Colonic mucosa (tissue), 4 donors: ENCODE measurements at regions not wholly inside any gene's neighbourhood (a gene's known extent, or its start where the extent isn't known, plus 50 kb on each side); places are given as distances from the start of the nearest gene placed in this dataset.

Experiments
- DNase-seq: peaks from one replicate; pipeline ENCODE4 v3.0.0-alpha.2; 2020
- H3K27ac ChIP-seq: fragments of 200-600 bp; one replicate; pipeline ENCODE4 v1.8.0; 2021
- H3K27me3 ChIP-seq: fragments of 200-600 bp; one replicate; pipeline ENCODE4 v1.8.0; 2021
- H3K36me3 ChIP-seq: fragments of 200-600 bp; one replicate; pipeline ENCODE4 v1.8.0; 2021
- H3K4me1 ChIP-seq: fragments of 200-600 bp; one replicate; pipeline ENCODE4 v1.8.0; 2021; ENCODE audit warnings: mild to moderate bottlenecking
- H3K4me3 ChIP-seq: fragments of 200-600 bp; one replicate; pipeline ENCODE4 v1.8.0; 2021
- H3K9ac ChIP-seq, 2 donors: one replicate each; pipeline ENCODE4 v1.7.0; 2013; ENCODE audit warnings: control low read depth in 2 of 2, low read depth in 2 of 2, low read length in 2 of 2
- H3K9me3 ChIP-seq: fragments of 200-600 bp; one replicate; pipeline ENCODE4 v1.8.0; 2021
- intact Hi-C: fragments of 100-400 bp; cut with DNase I; formaldehyde crosslinking; loops from one replicate; pipeline ENCODE4 v1.14.1; 2022
- TF ChIP-seq, protein P1 (sequence below): fragments of 200-600 bp; IDR thresholded peaks from one replicate; pipeline ENCODE4 v1.8.0; 2022; ENCODE audit warnings: antibody characterized with exemption, mild to moderate bottlenecking
- donor health status: healthy.
- donor health status: DM: no; HTN: no; CAD: no.
- donor health status: DM: no; HTN: no; CAD: no.

DNA sequence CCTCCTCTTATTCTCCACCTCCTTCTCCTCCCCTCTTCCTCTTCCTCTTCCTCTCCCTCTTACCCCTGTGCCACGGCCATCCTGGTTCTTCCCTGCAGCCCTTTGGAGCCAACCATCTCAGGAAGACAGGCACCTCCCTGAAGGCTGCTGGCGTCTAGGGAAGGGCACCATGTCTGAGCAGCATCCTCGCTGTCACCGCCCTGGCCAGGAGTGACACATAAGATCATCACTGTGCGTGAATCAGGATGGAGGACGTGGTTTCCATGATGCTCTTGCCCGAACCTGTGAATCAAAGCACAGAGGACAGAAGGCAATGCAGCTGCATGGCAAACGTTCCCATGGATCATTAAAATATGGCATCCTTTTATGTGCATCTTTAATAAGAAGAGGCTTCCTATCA lies 236.0 kb downstream of the SH3BP4 start:
- Histone ChIP-seq H3K36me3 (no peaks in the 10 kb centered on the region), H3K9ac (no peak overlapping the region), H3K9me3 (no peaks in the 10 kb centered on the region), H3K27ac (no peak overlapping the region), H3K4me1 (no peaks in the 10 kb centered on the region), H3K27me3 (no peaks in the 10 kb centered on the region), H3K4me3 (no peak overlapping the region)
- intact Hi-C loops: no loop called here
- TF ChIP-seq, protein P1, sequence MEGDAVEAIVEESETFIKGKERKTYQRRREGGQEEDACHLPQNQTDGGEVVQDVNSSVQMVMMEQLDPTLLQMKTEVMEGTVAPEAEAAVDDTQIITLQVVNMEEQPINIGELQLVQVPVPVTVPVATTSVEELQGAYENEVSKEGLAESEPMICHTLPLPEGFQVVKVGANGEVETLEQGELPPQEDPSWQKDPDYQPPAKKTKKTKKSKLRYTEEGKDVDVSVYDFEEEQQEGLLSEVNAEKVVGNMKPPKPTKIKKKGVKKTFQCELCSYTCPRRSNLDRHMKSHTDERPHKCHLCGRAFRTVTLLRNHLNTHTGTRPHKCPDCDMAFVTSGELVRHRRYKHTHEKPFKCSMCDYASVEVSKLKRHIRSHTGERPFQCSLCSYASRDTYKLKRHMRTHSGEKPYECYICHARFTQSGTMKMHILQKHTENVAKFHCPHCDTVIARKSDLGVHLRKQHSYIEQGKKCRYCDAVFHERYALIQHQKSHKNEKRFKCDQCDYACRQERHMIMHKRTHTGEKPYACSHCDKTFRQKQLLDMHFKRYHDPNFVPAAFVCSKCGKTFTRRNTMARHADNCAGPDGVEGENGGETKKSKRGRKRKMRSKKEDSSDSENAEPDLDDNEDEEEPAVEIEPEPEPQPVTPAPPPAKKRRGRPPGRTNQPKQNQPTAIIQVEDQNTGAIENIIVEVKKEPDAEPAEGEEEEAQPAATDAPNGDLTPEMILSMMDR: no peak
- DNase-seq: no peak

DNA sequence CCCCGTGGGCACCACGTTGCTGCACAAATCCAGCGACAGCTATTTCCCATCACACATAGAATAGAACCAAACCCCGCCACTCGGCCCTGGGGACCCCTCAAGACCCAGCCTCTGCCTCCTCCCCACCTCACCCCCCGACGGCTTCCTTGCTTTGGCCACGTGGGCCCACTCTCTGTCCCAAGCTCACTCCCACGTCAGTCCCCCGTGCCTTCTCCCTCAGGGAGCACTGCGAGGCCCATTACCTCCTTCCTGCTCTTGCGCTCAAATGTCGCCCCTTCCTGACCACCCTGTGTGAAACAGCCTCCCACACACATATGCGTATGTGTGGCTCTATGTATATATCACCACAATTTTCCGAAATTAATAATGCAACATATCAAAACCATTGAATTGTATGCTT lies 239.7 kb downstream of the SH3BP4 start:
- Histone ChIP-seq H3K36me3 (no peaks in the 10 kb centered on the region), H3K9ac (no peak overlapping the region), H3K27me3 (no peaks in the 10 kb centered on the region), H3K4me1 (no peaks in the 10 kb centered on the region), H3K4me3 (no peak overlapping the region), H3K9me3 (no peaks in the 10 kb centered on the region), H3K27ac (no peak overlapping the region)
- intact Hi-C loops: no loop called here
- TF ChIP-seq, protein P1: no peak
- DNase-seq: no peak

DNA sequence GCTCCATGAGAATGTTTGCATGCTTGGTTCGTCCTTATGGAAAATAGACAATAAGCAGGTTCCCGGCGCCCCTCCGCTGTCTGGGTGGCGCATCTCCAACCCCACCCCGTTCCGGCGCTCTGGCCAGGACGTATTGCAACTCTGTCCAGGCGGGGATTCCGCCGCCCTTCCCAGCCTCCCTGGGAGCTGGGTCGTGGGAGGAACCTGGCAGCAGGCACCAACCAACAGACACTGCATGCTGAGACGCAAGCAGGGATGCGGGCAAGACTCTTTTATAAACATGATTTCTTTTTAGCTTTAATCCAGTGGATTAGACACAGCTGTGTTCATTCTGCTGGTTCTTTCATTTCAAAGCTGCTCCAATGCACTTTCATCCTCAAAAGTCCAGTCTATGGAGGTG lies 240.2 kb downstream of the SH3BP4 start:
- Histone ChIP-seq H3K4me3 (no peak overlapping the region), H3K27ac (no peak overlapping the region), H3K36me3 (no peaks in the 10 kb centered on the region), H3K27me3 (no peaks in the 10 kb centered on the region), H3K9ac (no peak overlapping the region), H3K4me1 (no peaks in the 10 kb centered on the region), H3K9me3 (no peaks in the 10 kb centered on the region)
- TF ChIP-seq, protein P1: no peak
- DNase-seq: no peak
- intact Hi-C loops: no loop called here

DNA sequence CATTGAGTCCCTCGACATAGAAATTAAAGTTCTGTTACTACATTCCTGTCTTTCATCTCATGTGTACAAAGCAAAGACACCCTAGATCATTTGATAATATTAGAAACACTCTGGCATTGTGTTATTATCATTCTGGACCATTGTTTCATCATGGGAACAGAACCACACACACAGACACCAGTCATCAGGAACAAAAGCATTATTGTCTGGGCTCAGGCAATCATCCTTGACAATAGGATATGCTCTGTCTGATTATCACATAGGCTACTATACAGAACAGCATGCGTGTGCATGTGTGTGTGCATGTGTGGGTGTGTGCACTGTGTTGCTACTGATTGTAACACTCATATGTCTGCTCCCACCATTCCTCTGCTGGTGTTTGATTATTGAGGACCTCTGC lies 242.5 kb downstream of the SH3BP4 start:
- Histone ChIP-seq H3K36me3 (no peaks in the 10 kb centered on the region), H3K4me3 (no peak overlapping the region), H3K27ac (no peak overlapping the region), H3K9ac (no peak overlapping the region), H3K4me1 (no peaks in the 10 kb centered on the region), H3K9me3 (no peaks in the 10 kb centered on the region), H3K27me3 (no peaks in the 10 kb centered on the region)
- no peak for DNase-seq
- TF ChIP-seq, protein P1: no peak
- intact Hi-C loops: no loop called here

DNA sequence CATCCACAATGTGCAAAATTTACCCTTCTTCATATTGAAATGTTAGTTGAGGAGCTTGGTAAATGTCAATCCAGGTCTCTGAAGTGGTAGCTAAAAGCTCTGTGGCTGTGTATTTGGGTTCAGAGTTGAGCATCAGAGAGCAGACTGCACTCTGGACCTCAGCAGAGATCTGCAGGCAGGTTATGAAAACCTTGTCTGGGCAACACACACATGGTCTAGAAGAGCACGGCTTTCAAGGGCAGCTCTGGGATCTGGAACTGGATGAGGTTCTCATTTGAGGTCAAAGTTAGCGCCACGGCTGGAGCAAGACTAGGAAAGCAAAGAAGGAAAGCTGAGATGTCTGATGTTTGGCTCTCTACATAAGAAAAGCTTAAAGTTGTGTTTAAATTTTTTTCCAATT lies 243.0 kb downstream of the SH3BP4 start:
- Histone ChIP-seq H3K36me3 (no peaks in the 10 kb centered on the region), H3K9ac (no peak overlapping the region), H3K27me3 (no peaks in the 10 kb centered on the region), H3K4me1 (no peaks in the 10 kb centered on the region), H3K4me3 (no peak overlapping the region), H3K9me3 (no peaks in the 10 kb centered on the region), H3K27ac (no peak overlapping the region)
- intact Hi-C loops: no loop called here
- DNase-seq: no peak
- TF ChIP-seq, protein P1: no peak

DNA sequence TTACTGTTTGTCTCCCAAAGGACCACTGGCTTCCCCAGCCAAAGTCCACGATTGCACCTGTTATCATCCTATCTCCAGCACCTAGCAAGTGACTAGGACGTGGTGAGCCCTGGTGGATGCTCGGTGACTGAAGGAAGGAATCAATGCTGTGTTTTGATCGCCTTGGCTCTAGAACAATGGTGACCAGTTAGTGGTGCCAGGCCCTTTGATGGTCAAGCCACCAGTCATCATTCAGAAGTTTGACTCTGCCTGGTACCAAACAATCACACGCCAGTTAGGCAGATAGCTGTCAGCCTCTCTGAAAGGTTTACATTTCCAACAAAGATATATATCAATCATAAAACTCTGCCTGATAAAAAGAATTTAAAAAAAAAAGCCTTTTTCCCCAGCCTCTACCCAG lies 244.1 kb downstream of the SH3BP4 start:
- intact Hi-C loops: no loop called here
- H3K27me3 ChIP-seq: no peaks in the 10 kb centered on the region
- no peak for DNase-seq
- H3K9ac ChIP-seq: no peak overlapping the region
- H3K36me3 ChIP-seq: no peaks in the 10 kb centered on the region
- TF ChIP-seq, protein P1: no peak
- H3K4me3 ChIP-seq: no peak overlapping the region
- H3K4me1 ChIP-seq: no peaks in the 10 kb centered on the region
- H3K9me3 ChIP-seq: no peaks in the 10 kb centered on the region
- no peak overlapping the region for H3K27ac ChIP-seq
